ENCODE measurements at regions not wholly inside any gene's neighbourhood (a gene's known extent, or its start where the extent isn't known, plus 50 kb on each side); places are given as distances from the start of the nearest gene placed in this dataset.
"Not testable (repeated sequence)": the region's sequence is repeated elsewhere in the genome, so short reads cannot be mapped to it uniquely, and the experiment has no call there.

GRCh38 chr2:21194147-21194546, 70.4 kb downstream of the TDRD15 start:
- DNase-seq, result no peak

- no peak for DNase-seq
Observed at GRCh38 chr2:21194858-21195271, 71.1 kb downstream of the TDRD15 start.

GRCh38 chr2:21195326-21195725, 71.6 kb downstream of the TDRD15 start:
- no peak for DNase-seq

- DNase-seq, result no peak
Observed at GRCh38 chr2:21198637-21199036, 74.9 kb downstream of the TDRD15 start.

GRCh38 chr2:21203976-21204375, 80.2 kb downstream of the TDRD15 start:
- DNase-seq, result no peak

- DNase-seq, result not testable (repeated sequence)
Observed at GRCh38 chr2:21214085-21214484, 90.3 kb downstream of the TDRD15 start.

GRCh38 chr2:21217442-21217841, 93.7 kb downstream of the TDRD15 start:
- DNase-seq, result no peak

- DNase-seq, result no peak
Observed at GRCh38 chr2:21220930-21221329, 97.2 kb downstream of the TDRD15 start.

- DNase-seq, result no peak
Observed at GRCh38 chr2:21223618-21224017, 99.8 kb downstream of the TDRD15 start.

GRCh38 chr2:21228041-21228895, 104.5 kb downstream of the TDRD15 start:
- no peak for DNase-seq

- no peak for DNase-seq
Observed at GRCh38 chr2:21229302-21229701, 105.5 kb downstream of the TDRD15 start.

GRCh38 chr2:21230140-21230539, 106.4 kb downstream of the TDRD15 start:
- no peak for DNase-seq

GRCh38 chr2:21231985-21232384, 108.2 kb downstream of the TDRD15 start:
- no peak for DNase-seq

GRCh38 chr2:21233194-21233593, 109.4 kb downstream of the TDRD15 start:
- no peak for DNase-seq

- DNase-seq, result no peak
Observed at GRCh38 chr2:21234001-21234400, 110.2 kb downstream of the TDRD15 start.

GRCh38 chr2:21234464-21235120, 110.8 kb downstream of the TDRD15 start:
- DNase-seq, result no peak

- not testable (repeated sequence) for DNase-seq
Observed at GRCh38 chr2:21239749-21240148, 116.0 kb downstream of the TDRD15 start.

GRCh38 chr2:21244161-21244560, 120.4 kb downstream of the TDRD15 start:
- DNase-seq, result no peak

- DNase-seq, result no peak
Observed at GRCh38 chr2:21245565-21245964, 121.8 kb downstream of the TDRD15 start.

- DNase-seq, result no peak
Observed at GRCh38 chr2:21249367-21249766, 125.6 kb downstream of the TDRD15 start.

GRCh38 chr2:21250673-21251072, 126.9 kb downstream of the TDRD15 start:
- no peak for DNase-seq

GRCh38 chr2:21251216-21251980, 127.6 kb downstream of the TDRD15 start:
- DNase-seq, result no peak
